GM12878 (cell line): ENCODE measurements at regions not wholly inside any gene's neighbourhood (a gene's known extent, or its start where the extent isn't known, plus 50 kb on each side); places are given as distances from the start of the nearest gene placed in this dataset.

ENCODE experiments used
- ATAC-seq: fragments of 200-7000 bp; cut with Tn5 transposase; 3 replicates; pipeline ENCODE4 v1.9.1; 2020; ENCODE audit warnings: mild to moderate bottlenecking, moderate library complexity
- BruUV-seq: library from RNA; stranded (reverse); fragments of 400-500 nt; replicated peaks from 2 replicates; lab custom pipeline; 2021; lab: Mats Ljungman, UMichigan
- CTCF ChIA-PET: fragments of 300-600 bp; sonication (Branson Sonifier 250); formaldehyde crosslinking; extraction: SDS; loops from one replicate; lab custom pipeline; 2021; ENCODE audit warnings: inconsistent platforms; lab: Yijun Ruan, JAX
- POLR2A ChIA-PET: fragments of 350-600 bp; formaldehyde crosslinking; extraction: SDS; loops from one replicate; lab custom pipeline; 2021; ENCODE audit warnings: inconsistent platforms; lab: Charles Lee
- RAD21 ChIA-PET: fragments of 300-600 bp; sonication (Branson Sonifier 250); formaldehyde crosslinking; loops from one replicate; lab custom pipeline; 2023; ENCODE audit warnings: antibody characterized with exemption; ENCODE audit not compliant: unreplicated experiment; lab: Charles Lee
- SMC1A ChIA-PET: fragments of 300-600 bp; sonication (Branson Sonifier 250); formaldehyde crosslinking; loops from one replicate; lab custom pipeline; 2023; ENCODE audit not compliant: unreplicated experiment, uncharacterized antibody; lab: Charles Lee
- DNase-seq: peaks from one replicate; pipeline ENCODE4 v3.0.0-alpha.2; 2011; ENCODE audit warnings: low read depth, low spot score
- FAIRE-seq: peaks from 3 replicates; lab custom pipeline; 2011; peaks lifted over from hg19 to GRCh38; lab: Jason Lieb, UNC
- H2AFZ ChIP-seq: 2 replicates; pipeline ENCODE4 v1.6.0; 2011; ENCODE audit warnings: low read depth, low read length, control low read depth; ENCODE audit not compliant: control insufficient read depth
- H3K27ac ChIP-seq: 2 replicates; pipeline ENCODE4 v1.5.1; 2011; ENCODE audit warnings: control low read depth; ENCODE audit not compliant: control insufficient read depth, insufficient read depth
- H3K27me3 ChIP-seq, 2 experiments: replicated peaks in 1 of 2; 2 replicates each; pipeline versions ENCODE4 v1.6.0 to v1.6.1; 2011; ENCODE audit warnings: low read length in 1 of 2; ENCODE audit not compliant: control insufficient read depth in 2 of 2, insufficient read depth in 2 of 2
- H3K36me3 ChIP-seq, 2 experiments: 2 replicates each; pipeline ENCODE4 v1.5.1; 2011; ENCODE audit warnings: low read length in 1 of 2; ENCODE audit not compliant: control insufficient read depth in 2 of 2, insufficient read depth in 2 of 2
- H3K4me1 ChIP-seq: 2 replicates; pipeline ENCODE4 v1.6.1; 2011; ENCODE audit warnings: mild to moderate bottlenecking, low read length, moderate library complexity, mixed read lengths; ENCODE audit not compliant: control insufficient read depth, insufficient read depth
- H3K4me2 ChIP-seq: 2 replicates; pipeline ENCODE4 v1.6.0; 2011; ENCODE audit warnings: control low read depth; ENCODE audit not compliant: control insufficient read depth, insufficient read depth
- H3K4me3 ChIP-seq: fragments of 200-600 bp; sonication (generic); 2 replicates; pipeline ENCODE4 v1.5.1; 2016
- H3K79me2 ChIP-seq: 2 replicates; pipeline ENCODE4 v1.6.0; 2011; ENCODE audit warnings: low read length; ENCODE audit not compliant: control insufficient read depth, insufficient read depth
- H3K9ac ChIP-seq: 2 replicates; pipeline ENCODE4 v1.8.0; 2011; ENCODE audit warnings: low read length, control low read depth, mixed read lengths; ENCODE audit not compliant: control insufficient read depth, insufficient read depth
- H3K9me3 ChIP-seq: replicated peaks from 3 replicates; pipeline ENCODE4 v1.5.1; 2011; ENCODE audit warnings: mild to moderate bottlenecking, low read length; ENCODE audit not compliant: control insufficient read depth, insufficient read depth
- H4K20me1 ChIP-seq: 2 replicates; pipeline ENCODE4 v1.6.0; 2011; ENCODE audit not compliant: control insufficient read depth, insufficient read depth
- BMI1 ChIP-seq: fragments of 450-650 bp; IDR thresholded peaks from 2 replicates; pipeline ENCODE4 v1.6.1; 2016; ENCODE audit warnings: mild to moderate bottlenecking, moderate library complexity, borderline replicate concordance
- CBX3 ChIP-seq: fragments of 200-600 bp; sonication (generic); IDR thresholded peaks from 2 replicates; pipeline ENCODE4 v1.6.1; 2016; ENCODE audit warnings: low read depth, borderline replicate concordance
- CHD1 ChIP-seq: IDR thresholded peaks from 2 replicates; pipeline ENCODE4 v1.6.1; 2012; ENCODE audit warnings: low read depth, low read length, improper control_type of control experiment
- EED ChIP-seq: sonication (generic); IDR thresholded peaks from 2 replicates; pipeline ENCODE4 v1.6.1; 2016; ENCODE audit warnings: antibody characterized with exemption, low read depth
- JUND ChIP-seq: IDR thresholded peaks from 2 replicates; pipeline ENCODE4 v1.6.1; 2012; ENCODE audit warnings: low read depth, mild to moderate bottlenecking, low read length, improper control_type of control experiment, moderate library complexity
- NFIC ChIP-seq: IDR thresholded peaks from 2 replicates; pipeline ENCODE4 v1.6.1; 2012; ENCODE audit warnings: low read depth, mild to moderate bottlenecking, inconsistent platforms, low read length, moderate library complexity
- NR2C2 ChIP-seq: IDR thresholded peaks from 2 replicates; pipeline ENCODE4 v1.6.1; 2011; ENCODE audit warnings: borderline replicate concordance, low read depth; ENCODE audit not compliant: control insufficient read depth, insufficient read length
- POLR2AphosphoS5 ChIP-seq: IDR thresholded peaks from 2 replicates; pipeline ENCODE4 v1.6.1; 2011; ENCODE audit warnings: mild to moderate bottlenecking, low read length, inconsistent platforms
- SMAD5 ChIP-seq: IDR thresholded peaks from 2 replicates; pipeline ENCODE4 v1.6.1; 2016; ENCODE audit warnings: antibody characterized with exemption, low read depth
- SPI1 ChIP-seq: IDR thresholded peaks from 2 replicates; pipeline ENCODE4 v1.6.1; 2011; ENCODE audit warnings: low read depth, mild to moderate bottlenecking, low read length, moderate library complexity, borderline replicate concordance; ENCODE audit not compliant: insufficient read depth
- STAT1 ChIP-seq: fragments of 450-650 bp; conservative IDR thresholded peaks from 2 replicates; pipeline ENCODE4 v1.6.1; 2014; ENCODE audit warnings: antibody characterized with exemption, mild to moderate bottlenecking
- STAT3 ChIP-seq: IDR thresholded peaks from 2 replicates; pipeline ENCODE4 v1.6.1; 2011; ENCODE audit warnings: low read depth, low read length, improper control_type of control experiment
- USF2 ChIP-seq: IDR thresholded peaks from 2 replicates; pipeline ENCODE4 v1.6.1; 2011; ENCODE audit warnings: low read depth, low read length, improper control_type of control experiment, borderline replicate concordance
- ZNF592 ChIP-seq: fragments of 450-650 bp; IDR thresholded peaks from 2 replicates; pipeline ENCODE4 v1.6.1; 2017; ENCODE audit warnings: mild to moderate bottlenecking, moderate library complexity
- WGBS: methylation state at CpG from one replicate; pipeline ENCODE4 v1.1.6; 2016; ENCODE audit warnings: low lambda C conversion rate; ENCODE audit not compliant: insufficient replicate concordance, insufficient coverage; ENCODE audit errors: missing lambda C conversion rate; 5-methylcytosine and 5-hydroxymethylcytosine counted together
- in situ Hi-C: fragments of 300-500 bp; cut with MboI; formaldehyde crosslinking; loops from 9 replicates; pipeline ENCODE4 v1.14.3; 2018; ENCODE audit warnings: mixed read lengths
- intact Hi-C: fragments of 100-400 bp; cut with micrococcal nuclease; formaldehyde crosslinking; loops from one replicate; pipeline ENCODE4 v1.14.2; 2022; ENCODE audit not compliant: unreplicated experiment
- TF ChIP-seq, protein P1 (sequence below): fragments of 150-350 bp; IDR thresholded peaks from 2 replicates; pipeline ENCODE4 v1.6.1; 2014; ENCODE audit warnings: mild to moderate bottlenecking, low read depth, low read length

GRCh38 chr1:59173721-59174120, 123.2 kb upstream of the FGGY start:
- Histone ChIP-seq H3K27me3 (no peaks in the 10 kb centered on the region), H3K4me2 (no peak overlapping the region), H3K9me3 (no peaks in the 10 kb centered on the region), H4K20me1 (no peaks in the 10 kb centered on the region), H3K27ac (no peak overlapping the region), H3K36me3 (no peaks in the 10 kb centered on the region), H3K4me1 (no peaks in the 10 kb centered on the region), H2AFZ (no peak overlapping the region), H3K79me2 (no peaks in the 10 kb centered on the region), H3K4me3 (no peak overlapping the region), H3K9ac (no peak overlapping the region)
- FAIRE-seq (no peak), DNase-seq (no peak), ATAC-seq (no peak)
- ChIA-PET CTCF (interaction anchor here (0.7 kb wide), 1 partner anchor 51 kb away, joined by 3 read pairs; no protein-coding TSS in a partner anchor), RAD21 (no interaction called here), SMC1A (interaction anchor here (1.0 to 1.6 kb wide), 2 partner anchors 41 to 578 kb away, joined by 3 read pairs; no protein-coding TSS in a partner anchor), POLR2A (no interaction called here)
- in situ Hi-C loops (no loop called here), intact Hi-C loops (no loop called here)
- 0% methylated on average over 1 of the region's 1 CpG for WGBS
- no TSS peak for BruUV-seq
- TF ChIP-seq ZNF592 = no peak
- no peak for TF ChIP-seq CBX3
- no peak for TF ChIP-seq SMAD5
- TF ChIP-seq BMI1 = no peak
- TF ChIP-seq NFIC = no peak
- TF ChIP-seq STAT1 = no peak
- TF ChIP-seq POLR2AphosphoS5 = no peak
- TF ChIP-seq CHD1 = no peak
- no peak for TF ChIP-seq SPI1
- TF ChIP-seq USF2 = no peak
- TF ChIP-seq, protein P1, sequence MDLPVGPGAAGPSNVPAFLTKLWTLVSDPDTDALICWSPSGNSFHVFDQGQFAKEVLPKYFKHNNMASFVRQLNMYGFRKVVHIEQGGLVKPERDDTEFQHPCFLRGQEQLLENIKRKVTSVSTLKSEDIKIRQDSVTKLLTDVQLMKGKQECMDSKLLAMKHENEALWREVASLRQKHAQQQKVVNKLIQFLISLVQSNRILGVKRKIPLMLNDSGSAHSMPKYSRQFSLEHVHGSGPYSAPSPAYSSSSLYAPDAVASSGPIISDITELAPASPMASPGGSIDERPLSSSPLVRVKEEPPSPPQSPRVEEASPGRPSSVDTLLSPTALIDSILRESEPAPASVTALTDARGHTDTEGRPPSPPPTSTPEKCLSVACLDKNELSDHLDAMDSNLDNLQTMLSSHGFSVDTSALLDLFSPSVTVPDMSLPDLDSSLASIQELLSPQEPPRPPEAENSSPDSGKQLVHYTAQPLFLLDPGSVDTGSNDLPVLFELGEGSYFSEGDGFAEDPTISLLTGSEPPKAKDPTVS = no peak
- no peak for TF ChIP-seq STAT3
- TF ChIP-seq NR2C2 = no peak
- no peak for TF ChIP-seq JUND
- TF ChIP-seq EED = no peak
